Aorta (tissue), 5 donors: ENCODE measurements at regions not wholly inside any gene's neighbourhood (a gene's known extent, or its start where the extent isn't known, plus 50 kb on each side); places are given as distances from the start of the nearest gene placed in this dataset.

Source experiments
- ATAC-seq: fragments of 200-7000 bp; cut with Tn5 transposase; one replicate; pipeline ENCODE4 v1.9.1; 2022; ENCODE audit warnings: moderate library complexity; ENCODE audit not compliant: low FRiP score
- DNase-seq, 2 donors: peaks; one replicate each; pipeline ENCODE4 v3.0.0-alpha.2; 2020
- H3K27ac ChIP-seq, 2 donors: one replicate each; pipeline ENCODE4 v1.5.1; 2013; ENCODE audit warnings: low read length in 2 of 2, mild to moderate bottlenecking in 2 of 2, moderate library complexity in 2 of 2, control low read depth in 1 of 2, inconsistent platforms in 1 of 2, low read depth in 1 of 2
- H3K27me3 ChIP-seq, 2 donors: one replicate each; pipeline ENCODE4 v1.6.1; 2013; ENCODE audit warnings: control low read depth in 1 of 2, low read length in 1 of 2, mild to moderate bottlenecking in 1 of 2, moderate library complexity in 1 of 2; ENCODE audit not compliant: insufficient read depth in 2 of 2, control insufficient read depth in 1 of 2
- H3K36me3 ChIP-seq, 2 donors: one replicate each; pipeline ENCODE4 v1.6.1; 2013; ENCODE audit warnings: control low read depth in 1 of 2, low read length in 1 of 2, mild to moderate bottlenecking in 1 of 2; ENCODE audit not compliant: insufficient read depth in 2 of 2, control insufficient read depth in 1 of 2
- H3K4me1 ChIP-seq, 2 donors: one replicate each; pipeline ENCODE4 v1.6.1; 2013; ENCODE audit warnings: low read length in 2 of 2, control low read depth in 1 of 2, mild to moderate bottlenecking in 1 of 2, moderate library complexity in 1 of 2; ENCODE audit not compliant: insufficient read depth in 2 of 2, control insufficient read depth in 1 of 2
- H3K4me3 ChIP-seq, 2 donors: one replicate each; pipeline ENCODE4 v1.5.1; 2013; ENCODE audit warnings: low read length in 2 of 2, control low read depth in 1 of 2, mild to moderate bottlenecking in 1 of 2
- H3K9me3 ChIP-seq: one replicate; pipeline ENCODE4 v1.6.1; 2013; ENCODE audit warnings: mild to moderate bottlenecking, low read length; ENCODE audit not compliant: control insufficient read depth
- WGBS, 2 donors: extraction: QIAGEN DNeasy Blood & Tissue Kit; methylation state at CpG; one replicate each; pipeline ENCODE4 v1.1.7; 2013; 5-methylcytosine and 5-hydroxymethylcytosine counted together
- intact Hi-C, 2 donors: fragments of 100-400 bp; cut with DNase I; formaldehyde crosslinking; loops; one replicate each; pipeline versions ENCODE4 v1.14.2 to v1.15.0; 2022
- donor health status: healthy with polysubstance abuse.
- donor health status: Bipolar disorder and iron deficiency.
- donor health status: DM: no; HTN: no; CAD: no.
- donor health status: DM: no; HTN: no; CAD: no.
- donor health status: DM: yes; HTN: yes; CAD: no.

DNA sequence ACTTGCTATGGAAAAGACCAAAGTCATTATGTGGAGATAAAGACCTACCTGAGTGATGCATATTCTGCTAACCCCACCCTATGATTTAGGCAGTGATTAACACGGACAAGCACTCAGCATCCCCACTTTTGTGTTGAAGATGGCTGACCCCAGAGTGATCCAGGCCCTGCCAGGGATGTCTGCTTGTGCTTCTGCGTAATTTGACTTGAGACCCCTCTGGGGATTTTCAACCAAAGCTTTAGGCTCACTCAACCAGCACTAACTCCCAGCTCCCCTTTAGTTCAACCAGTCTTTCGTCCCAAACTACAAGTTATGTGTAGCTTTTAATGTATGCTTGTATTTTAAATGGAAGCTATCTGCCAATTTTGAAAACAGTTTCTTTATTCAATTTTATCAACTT, 538.0 kb upstream of the ID4 start:
- 94 to 96% methylated on average over 3 of the region's 3 CpGs for WGBS, 2 donors
- Histone ChIP-seq H3K36me3 (no peaks in the 10 kb centered on the region), H3K4me3 (no peak overlapping the region), H3K27me3 (no peaks in the 10 kb centered on the region), H3K9me3 (no peaks in the 10 kb centered on the region), H3K4me1 (peaks cover 3% of the 10 kb centered on the region in 2 donors), H3K27ac (no peak overlapping the region)
- ATAC-seq (no peak), DNase-seq (no peak)
- intact Hi-C loops, result no loop called here

- DNase-seq, result no peak
- no peak overlapping the region for H3K27ac ChIP-seq
- WGBS, 2 donors, result 80% methylated on average over 2 of the region's 2 CpGs
- ATAC-seq, result peak; percentile 43
- no peaks in the 10 kb centered on the region for H3K36me3 ChIP-seq
- no peak overlapping the region for H3K4me3 ChIP-seq
- H3K9me3 ChIP-seq, result no peaks in the 10 kb centered on the region
- intact Hi-C loops, result no loop called here
- H3K4me1 ChIP-seq, result peaks cover 3% of the 10 kb centered on the region in 2 donors
- no peaks in the 10 kb centered on the region for H3K27me3 ChIP-seq
Measured at GRCh38 chr6:19301980-19302379, 535.2 kb upstream of the ID4 start.

GRCh38 chr6:19303383-19303782, 533.8 kb upstream of the ID4 start:
- WGBS, 2 donors, result 2 to 3% methylated on average over 5 of the region's 5 CpGs
- ATAC-seq (peak; percentile 81), DNase-seq (no peak)
- intact Hi-C loops, result no loop called here
- peaks cover 3% of the 10 kb centered on the region in 2 donors for H3K4me1 ChIP-seq
- H3K36me3 ChIP-seq, result no peaks in the 10 kb centered on the region
- H3K9me3 ChIP-seq, result no peaks in the 10 kb centered on the region
- peak overlapping the region; percentile 72 to 77 for H3K27ac ChIP-seq
- no peaks in the 10 kb centered on the region for H3K27me3 ChIP-seq
- peak overlapping the region in 1 of 2 donors; percentile 8 for H3K4me3 ChIP-seq

GRCh38 chr6:19309661-19310060, 527.5 kb upstream of the ID4 start:
- intact Hi-C loops, result no loop called here

DNA sequence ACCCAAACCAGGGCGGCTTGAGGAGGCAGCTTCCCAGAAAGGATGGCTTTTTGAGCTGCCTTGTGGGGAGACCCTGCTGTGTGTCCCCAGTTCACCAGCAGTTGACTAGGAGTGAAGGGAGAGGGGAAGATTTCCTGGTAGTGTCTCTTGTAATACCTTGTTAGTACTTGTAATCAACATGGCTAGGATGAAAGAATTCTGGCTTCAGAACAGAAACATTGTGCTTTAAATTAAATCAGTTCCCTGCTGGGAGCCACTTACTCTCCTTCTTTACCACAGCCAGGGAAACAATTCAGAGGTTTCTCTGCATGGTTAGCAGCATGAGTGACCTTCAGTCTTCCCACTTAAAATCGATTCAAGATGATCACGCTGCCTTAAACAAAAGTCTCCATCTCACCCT, 525.4 kb upstream of the ID4 start:
- ATAC-seq (no peak), DNase-seq (no peak)
- H3K36me3 ChIP-seq, result no peaks in the 10 kb centered on the region
- no peak overlapping the region for H3K27ac ChIP-seq
- no peaks in the 10 kb centered on the region for H3K27me3 ChIP-seq
- no peaks in the 10 kb centered on the region for H3K9me3 ChIP-seq
- no peak overlapping the region for H3K4me3 ChIP-seq
- no peaks in the 10 kb centered on the region for H3K4me1 ChIP-seq
- WGBS, 2 donors, result 78 to 81% methylated on average over 3 of the region's 3 CpGs
- intact Hi-C loops, result no loop called here

More at GRCh38 chr6:19309661-19310060, 527.5 kb upstream of the ID4 start:
- 100% methylated on average over 1 of the region's 1 CpG for WGBS, 2 donors
- DNase-seq, result no peak
- no peak for ATAC-seq
- Histone ChIP-seq H3K27me3 (no peaks in the 10 kb centered on the region), H3K36me3 (no peaks in the 10 kb centered on the region), H3K4me1 (no peaks in the 10 kb centered on the region), H3K9me3 (no peaks in the 10 kb centered on the region), H3K4me3 (no peak overlapping the region), H3K27ac (no peak overlapping the region)

DNA sequence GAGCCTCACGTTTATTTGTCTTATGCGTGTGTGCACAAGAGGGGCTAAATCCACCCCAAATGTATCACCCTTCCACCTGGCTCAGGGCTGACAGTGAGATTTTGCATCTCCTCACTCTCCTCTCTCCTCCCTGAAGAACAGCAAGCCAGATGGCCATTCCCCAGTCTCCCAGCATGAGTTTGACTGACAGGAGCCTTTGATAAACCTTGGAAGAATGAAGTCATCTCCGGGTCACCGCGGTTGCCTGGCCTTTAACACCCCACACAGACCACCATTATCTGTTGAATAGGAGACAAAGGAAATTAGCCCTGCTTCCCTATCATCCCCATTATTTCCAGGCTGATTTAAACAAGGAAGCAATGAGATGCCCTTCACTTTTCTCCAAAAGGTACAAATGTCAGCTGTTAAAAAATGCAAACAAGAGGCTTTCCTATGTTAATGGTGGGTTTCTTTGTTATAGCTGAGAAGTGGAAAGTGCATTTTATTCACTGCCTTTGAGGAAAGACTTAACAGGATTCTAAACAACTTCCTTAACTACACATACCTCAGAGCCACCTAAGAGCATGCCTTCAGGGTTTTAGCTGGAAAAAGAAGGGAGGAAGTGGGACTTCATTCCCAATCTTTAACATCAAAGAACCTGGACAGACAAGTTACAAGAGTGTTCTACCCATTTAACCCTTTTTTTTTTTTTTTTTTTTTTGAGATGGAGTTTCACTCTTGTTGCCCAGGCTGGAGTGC, 524.8 kb upstream of the ID4 start:
- no peaks in the 10 kb centered on the region for H3K9me3 ChIP-seq
- DNase-seq, result no peak
- H3K27ac ChIP-seq, result no peak overlapping the region
- intact Hi-C loops, result no loop called here
- no peak overlapping the region for H3K4me3 ChIP-seq
- 52 to 55% methylated on average over 5 of the region's 5 CpGs for WGBS, 2 donors
- no peak for ATAC-seq
- H3K4me1 ChIP-seq, result no peaks in the 10 kb centered on the region
- no peaks in the 10 kb centered on the region for H3K27me3 ChIP-seq
- no peaks in the 10 kb centered on the region for H3K36me3 ChIP-seq

- no peaks in the 10 kb centered on the region for H3K36me3 ChIP-seq
- H3K27me3 ChIP-seq, result no peaks in the 10 kb centered on the region
- intact Hi-C loops, result no loop called here
- 62 to 65% methylated on average over 3 of the region's 3 CpGs for WGBS, 2 donors
- DNase-seq (no peak), ATAC-seq (no peak)
- H3K4me1 ChIP-seq, result peaks cover 0 to 7% of the 10 kb centered on the region in 2 donors
- H3K9me3 ChIP-seq, result no peaks in the 10 kb centered on the region
- no peak overlapping the region for H3K27ac ChIP-seq
- no peak overlapping the region for H3K4me3 ChIP-seq
Measured at GRCh38 chr6:19317431-19317986, 519.7 kb upstream of the ID4 start.

- H3K27ac ChIP-seq, result no peak overlapping the region
- intact Hi-C loops, result no loop called here
- H3K4me1 ChIP-seq, result peaks cover 0 to 7% of the 10 kb centered on the region in 2 donors
- no peak overlapping the region for H3K4me3 ChIP-seq
- no peaks in the 10 kb centered on the region for H3K9me3 ChIP-seq
- 97 to 100% methylated on average over 1 of the region's 1 CpG for WGBS, 2 donors
- DNase-seq (no peak), ATAC-seq (no peak)
- no peaks in the 10 kb centered on the region for H3K27me3 ChIP-seq
- H3K36me3 ChIP-seq, result no peaks in the 10 kb centered on the region
Measured at GRCh38 chr6:19319005-19319404, 518.2 kb upstream of the ID4 start.

- no peak overlapping the region for H3K4me3 ChIP-seq
- intact Hi-C loops, result loop anchor here in 1 of 2 donors (10.0 kb wide), 1 partner anchor 525 kb away; no protein-coding TSS in a partner anchor
- WGBS, 2 donors, result 21 to 22% methylated on average over 3 of the region's 3 CpGs
- DNase-seq, result no peak
- H3K27ac ChIP-seq, result peak overlapping the region in 1 of 2 donors; percentile 40
- no peaks in the 10 kb centered on the region for H3K36me3 ChIP-seq
- no peaks in the 10 kb centered on the region for H3K9me3 ChIP-seq
- no peaks in the 10 kb centered on the region for H3K27me3 ChIP-seq
- H3K4me1 ChIP-seq, result peaks cover 1 to 15% of the 10 kb centered on the region in 2 donors
- ATAC-seq, result no peak
Measured at GRCh38 chr6:19320111-19320581, 517.0 kb upstream of the ID4 start.
